BLaER1 treated with 17β-estradiol and CSF1 and Interleukin-3, amounts not matched to agents 10 nM and 100 nM (cell line): ENCODE measurements at regions not wholly inside any gene's neighbourhood (a gene's known extent, or its start where the extent isn't known, plus 50 kb on each side); places are given as distances from the start of the nearest gene placed in this dataset.

Experiments used
- H3K27ac ChIP-seq, 11 experiments: shearing (Covaris generic); formaldehyde crosslinking; 2 replicates each; pipeline ENCODE4 v1.8.1; 2022
- H3K27me3 ChIP-seq, 11 experiments: shearing (Covaris generic); formaldehyde crosslinking; 2 replicates each; pipeline ENCODE4 v1.8.1; 2022
- H3K36me3 ChIP-seq, 11 experiments: shearing (Covaris generic); formaldehyde crosslinking; 2 replicates each; pipeline ENCODE4 v1.8.1; 2022
- H3K4me1 ChIP-seq, 10 experiments: shearing (Covaris generic); formaldehyde crosslinking; 2 replicates each; pipeline ENCODE4 v1.8.1; 2022
- H3K4me2 ChIP-seq, 11 experiments: shearing (Covaris generic); formaldehyde crosslinking; 2 replicates each; pipeline ENCODE4 v1.8.1; 2022
- H3K4me3 ChIP-seq, 10 experiments: shearing (Covaris generic); formaldehyde crosslinking; 2 replicates each; pipeline ENCODE4 v1.8.1; 2022
- H3K9ac ChIP-seq, 11 experiments: shearing (Covaris generic); formaldehyde crosslinking; 2 replicates each; pipeline ENCODE4 v1.8.1; 2022
- H3K9me3 ChIP-seq, 11 experiments: shearing (Covaris generic); formaldehyde crosslinking; replicated peaks in 1 of 11; 2 replicates each; pipeline ENCODE4 v1.8.1; 2022
- H4K20me1 ChIP-seq, 11 experiments: shearing (Covaris generic); formaldehyde crosslinking; 2 replicates each; pipeline ENCODE4 v1.8.1; 2022
- Cebpa-rat ChIP-seq, 11 experiments: shearing (Covaris generic); IDR thresholded peaks; 2 replicates each; pipeline ENCODE4 v1.8.1; 2022

GRCh38 chr7:35526645-35527044 lies 168.3 kb downstream of the HERPUD2 start:
- H3K4me3 ChIP-seq, result no peak overlapping the region
- TF ChIP-seq Cebpa-rat (IDR thresholded peaks at IDR 0.05), result 0 out of 22 replicates have a peak, but pooled peaks of 3 of the 11 experiments have one; percentile 8 to 41 (median 32)
- no peaks in the 10 kb centered on the region for H3K4me1 ChIP-seq
- H3K9me3 ChIP-seq, result no peaks in the 10 kb centered on the region
- H4K20me1 ChIP-seq, result no peaks in the 10 kb centered on the region
- no peak overlapping the region for H3K9ac ChIP-seq
- H3K27me3 ChIP-seq, result no peaks in the 10 kb centered on the region
- H3K4me2 ChIP-seq, result no peak overlapping the region
- no peak overlapping the region for H3K27ac ChIP-seq
- H3K36me3 ChIP-seq, result no peaks in the 10 kb centered on the region

- H3K36me3 ChIP-seq, result no peaks in the 10 kb centered on the region
- no peaks in the 10 kb centered on the region for H3K9me3 ChIP-seq
- H4K20me1 ChIP-seq, result no peaks in the 10 kb centered on the region
- H3K27me3 ChIP-seq, result no peaks in the 10 kb centered on the region
- H3K4me2 ChIP-seq, result no peak overlapping the region
- no peak overlapping the region for H3K4me3 ChIP-seq
- no peak overlapping the region for H3K27ac ChIP-seq
- H3K4me1 ChIP-seq, result no peaks in the 10 kb centered on the region
- no peak overlapping the region for H3K9ac ChIP-seq
- no peak for TF ChIP-seq Cebpa-rat (IDR thresholded peaks at IDR 0.05)
Observed at GRCh38 chr7:35524112-35524804, 170.7 kb downstream of the HERPUD2 start.

GRCh38 chr7:35523292-35523691 lies 171.6 kb downstream of the HERPUD2 start:
- H4K20me1 ChIP-seq, result no peaks in the 10 kb centered on the region
- no peak overlapping the region for H3K9ac ChIP-seq
- no peak overlapping the region for H3K27ac ChIP-seq
- H3K27me3 ChIP-seq, result no peaks in the 10 kb centered on the region
- no peaks in the 10 kb centered on the region for H3K9me3 ChIP-seq
- no peaks in the 10 kb centered on the region for H3K36me3 ChIP-seq
- no peaks in the 10 kb centered on the region for H3K4me1 ChIP-seq
- no peak overlapping the region for H3K4me3 ChIP-seq
- no peak for TF ChIP-seq Cebpa-rat (IDR thresholded peaks at IDR 0.05)
- no peak overlapping the region for H3K4me2 ChIP-seq

GRCh38 chr7:35522697-35523096 lies 172.2 kb downstream of the HERPUD2 start:
- Histone ChIP-seq H3K36me3 (no peaks in the 10 kb centered on the region), H3K4me3 (no peak overlapping the region), H3K27me3 (no peaks in the 10 kb centered on the region), H3K9me3 (no peaks in the 10 kb centered on the region), H3K9ac (no peak overlapping the region), H4K20me1 (no peaks in the 10 kb centered on the region), H3K4me2 (no peak overlapping the region), H3K27ac (no peak overlapping the region), H3K4me1 (no peaks in the 10 kb centered on the region)
- no peak for TF ChIP-seq Cebpa-rat (IDR thresholded peaks at IDR 0.05)

GRCh38 chr7:35521941-35522340 lies 173.0 kb downstream of the HERPUD2 start:
- no peaks in the 10 kb centered on the region for H3K9me3 ChIP-seq
- no peaks in the 10 kb centered on the region for H3K27me3 ChIP-seq
- H3K9ac ChIP-seq, result no peak overlapping the region
- H3K27ac ChIP-seq, result no peak overlapping the region
- H3K4me3 ChIP-seq, result no peak overlapping the region
- H3K36me3 ChIP-seq, result no peaks in the 10 kb centered on the region
- TF ChIP-seq Cebpa-rat (IDR thresholded peaks at IDR 0.05), result no peak
- H3K4me2 ChIP-seq, result no peak overlapping the region
- H3K4me1 ChIP-seq, result no peaks in the 10 kb centered on the region
- H4K20me1 ChIP-seq, result no peaks in the 10 kb centered on the region

- Histone ChIP-seq H3K4me1 (no peaks in the 10 kb centered on the region), H3K4me2 (no peak overlapping the region), H3K4me3 (no peak overlapping the region), H3K36me3 (no peaks in the 10 kb centered on the region), H3K27me3 (no peaks in the 10 kb centered on the region), H4K20me1 (no peaks in the 10 kb centered on the region), H3K9me3 (no peaks in the 10 kb centered on the region), H3K9ac (no peak overlapping the region), H3K27ac (no peak overlapping the region)
- no peak for TF ChIP-seq Cebpa-rat (IDR thresholded peaks at IDR 0.05)
Observed at GRCh38 chr7:35520810-35521625, 173.9 kb downstream of the HERPUD2 start.

GRCh38 chr7:35519971-35520809 lies 174.7 kb downstream of the HERPUD2 start:
- Histone ChIP-seq H3K4me2 (no peak overlapping the region), H3K36me3 (no peaks in the 10 kb centered on the region), H3K4me1 (no peaks in the 10 kb centered on the region), H3K4me3 (no peak overlapping the region), H3K27ac (no peak overlapping the region), H4K20me1 (no peaks in the 10 kb centered on the region), H3K9me3 (no peaks in the 10 kb centered on the region), H3K27me3 (no peaks in the 10 kb centered on the region), H3K9ac (no peak overlapping the region)
- no peak for TF ChIP-seq Cebpa-rat (IDR thresholded peaks at IDR 0.05)

- Histone ChIP-seq H3K9me3 (no peaks in the 10 kb centered on the region), H3K36me3 (no peaks in the 10 kb centered on the region), H3K4me2 (no peak overlapping the region), H3K9ac (no peak overlapping the region), H3K27ac (no peak overlapping the region), H3K27me3 (no peaks in the 10 kb centered on the region), H3K4me1 (no peaks in the 10 kb centered on the region), H4K20me1 (no peaks in the 10 kb centered on the region), H3K4me3 (no peak overlapping the region)
- TF ChIP-seq Cebpa-rat (IDR thresholded peaks at IDR 0.05), result no peak
Observed at GRCh38 chr7:35518767-35519166, 176.2 kb downstream of the HERPUD2 start.

- no peak for TF ChIP-seq Cebpa-rat (IDR thresholded peaks at IDR 0.05)
- Histone ChIP-seq H4K20me1 (no peaks in the 10 kb centered on the region; a peak in 1 of 22 replicates), H3K4me2 (no peak overlapping the region), H3K36me3 (no peaks in the 10 kb centered on the region), H3K9ac (no peak overlapping the region), H3K4me3 (no peak overlapping the region), H3K9me3 (no peaks in the 10 kb centered on the region), H3K27me3 (no peaks in the 10 kb centered on the region), H3K27ac (no peak overlapping the region), H3K4me1 (no peaks in the 10 kb centered on the region)
Observed at GRCh38 chr7:35516498-35516897, 178.4 kb downstream of the HERPUD2 start.
